CD4-positive, alpha-beta T cell treated with Interleukin-6 at 100 ng/mL for 8 hours (primary cell): ENCODE measurements at regions not wholly inside any gene's neighbourhood (a gene's known extent, or its start where the extent isn't known, plus 50 kb on each side); places are given as distances from the start of the nearest gene placed in this dataset.

Experiments used
- DNase-seq: peaks from one replicate; pipeline ENCODE4 v3.0.0-alpha.2; 2020; ENCODE audit warnings: mixed read lengths, low spot score

DNA sequence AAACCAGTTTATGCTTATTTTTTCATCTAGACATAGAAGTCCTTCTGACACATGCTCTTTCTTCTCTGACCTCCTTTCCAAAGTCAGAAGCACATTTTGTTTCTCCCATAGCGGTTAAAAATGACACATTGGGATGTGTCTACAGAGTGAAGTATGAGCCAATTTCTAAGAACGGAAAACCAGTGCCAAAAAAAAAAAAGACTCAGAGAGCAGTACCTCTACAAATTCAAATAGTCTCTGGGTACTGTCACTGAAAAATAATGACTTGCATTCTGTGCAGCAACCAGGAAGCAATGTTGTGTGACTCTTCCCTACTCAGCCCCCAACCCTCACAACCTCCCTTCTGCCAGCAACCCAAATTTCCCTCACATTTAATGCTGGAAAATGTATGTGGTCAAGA is 145.5 kb upstream of the PMFBP1 start:
- no peak for DNase-seq

GRCh38 chr16:72313903-72314302 is 141.9 kb upstream of the PMFBP1 start:
- DNase-seq = no peak

GRCh38 chr16:72312828-72313227 is 140.9 kb upstream of the PMFBP1 start:
- no peak for DNase-seq

DNA sequence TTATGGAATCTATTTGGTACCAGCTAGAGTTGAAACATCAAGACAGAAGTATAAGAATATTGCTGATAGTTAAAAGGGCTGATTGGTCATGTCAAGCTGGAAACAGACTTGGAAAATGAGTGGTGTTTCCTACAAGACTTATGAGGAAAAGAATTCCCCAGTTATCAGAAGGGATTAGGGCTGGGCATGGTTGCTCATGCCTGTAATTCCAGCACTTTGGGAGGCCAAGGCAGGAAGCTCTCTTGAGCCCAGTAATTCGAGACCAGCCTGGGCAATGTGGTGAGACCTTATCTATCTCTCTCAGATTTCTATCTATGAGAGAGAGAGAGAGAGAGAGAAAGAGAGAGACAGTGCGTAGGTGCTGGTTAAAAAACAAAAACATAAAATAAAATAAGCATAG is 139.5 kb upstream of the PMFBP1 start:
- no peak for DNase-seq

GRCh38 chr16:72309001-72309400 is 137.0 kb upstream of the PMFBP1 start:
- no peak for DNase-seq

DNA sequence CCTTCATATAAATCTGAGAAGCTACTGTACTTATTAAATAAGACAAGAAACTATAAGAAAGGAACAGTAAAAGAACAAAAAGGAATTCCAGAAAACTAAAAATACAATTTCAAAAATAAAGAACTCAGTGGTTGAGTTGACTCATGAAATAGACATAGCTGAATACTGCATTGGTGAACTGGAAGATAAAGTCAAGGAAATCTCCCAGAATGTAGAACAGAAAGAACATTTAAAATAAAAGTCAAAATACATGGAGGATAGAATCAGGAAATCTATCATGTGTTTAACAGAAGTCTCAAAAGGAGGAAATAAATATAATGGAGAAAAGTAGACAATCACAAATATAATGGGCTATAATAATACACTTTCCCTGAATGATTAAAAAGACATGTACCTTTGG is 136.4 kb upstream of the PMFBP1 start:
- DNase-seq = no peak

GRCh38 chr16:72302332-72302731 is 130.4 kb upstream of the PMFBP1 start:
- no peak for DNase-seq

DNA sequence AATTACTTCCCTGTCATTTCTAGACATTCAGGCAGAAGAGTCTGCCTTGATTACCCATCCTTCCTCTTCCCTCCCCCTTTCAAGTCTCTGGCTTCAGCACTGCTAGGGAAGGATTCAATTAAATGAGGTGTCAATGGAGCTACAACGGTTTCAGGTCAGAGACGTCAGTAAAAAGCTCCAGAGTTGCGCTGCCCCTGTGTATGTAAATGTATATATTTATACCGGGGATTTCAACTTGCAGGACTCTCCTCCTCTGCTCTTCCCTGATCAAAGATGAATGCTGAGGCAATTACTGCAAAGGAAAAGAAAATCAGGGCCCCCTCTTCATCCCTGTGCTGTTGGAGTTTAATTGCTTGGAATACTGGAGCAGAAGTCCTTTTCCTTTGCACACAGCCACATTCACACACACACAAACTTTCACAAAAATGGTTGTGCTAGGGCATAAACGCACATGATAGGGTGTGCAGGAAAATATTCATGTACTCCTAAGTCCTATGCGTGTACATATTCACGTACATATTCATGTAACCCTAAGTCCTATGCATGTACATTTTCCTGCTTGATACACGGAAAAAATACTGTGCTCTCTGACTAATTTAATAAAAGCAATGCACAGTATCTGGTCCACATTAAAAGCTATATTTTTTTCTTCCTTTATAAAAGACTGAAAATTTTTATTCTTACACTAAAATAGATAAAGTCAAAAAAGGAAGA is 129.7 kb upstream of the PMFBP1 start:
- DNase-seq = no peak

GRCh38 chr16:72300892-72301291 is 128.9 kb upstream of the PMFBP1 start:
- no peak for DNase-seq

DNA sequence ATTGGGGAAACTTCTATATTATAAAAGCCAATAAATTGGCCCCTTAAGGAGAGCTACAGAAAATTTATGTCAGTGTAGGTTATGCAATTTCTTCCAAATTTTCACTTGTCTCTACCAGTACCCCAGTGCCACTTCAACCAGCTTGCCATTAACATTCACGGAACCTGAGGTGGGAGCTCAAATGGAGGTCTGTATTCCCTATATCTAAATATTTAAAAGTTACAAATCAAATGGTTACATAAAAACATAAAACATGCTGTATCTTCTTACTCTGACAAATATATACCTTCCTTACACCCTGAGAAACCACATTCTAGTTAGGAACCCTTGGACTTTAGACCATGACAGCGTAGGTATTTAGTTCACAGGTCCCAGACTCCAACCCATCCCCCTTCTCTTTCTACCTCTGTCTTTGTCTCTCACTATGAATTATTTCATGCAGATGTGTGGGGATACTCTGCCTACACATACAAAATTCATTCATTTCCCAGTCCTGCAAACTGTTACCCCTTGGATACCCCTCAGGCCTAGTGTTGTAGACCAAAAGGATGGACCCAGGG is 127.8 kb upstream of the PMFBP1 start:
- no peak for DNase-seq

DNA sequence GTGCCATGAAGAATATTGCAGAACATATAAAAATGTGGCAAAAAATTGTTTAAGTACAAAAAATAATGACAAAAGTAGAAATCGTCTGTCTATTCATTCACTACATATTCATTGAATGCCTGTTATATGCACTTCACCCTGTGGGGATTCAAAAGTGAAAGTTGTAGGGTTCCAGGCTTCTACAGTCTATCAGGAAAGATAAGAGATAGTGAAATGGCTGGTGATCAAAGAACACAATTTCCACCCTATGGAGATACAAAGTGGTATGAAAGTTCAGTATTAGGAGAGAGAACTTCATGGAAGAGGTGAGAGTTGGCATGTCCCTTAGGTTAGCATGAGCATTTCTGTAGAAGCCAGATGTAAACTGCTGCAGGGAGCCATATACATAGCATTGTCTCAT is 127.0 kb upstream of the PMFBP1 start:
- no peak for DNase-seq

GRCh38 chr16:72295914-72296313 is 124.0 kb upstream of the PMFBP1 start:
- DNase-seq = no peak

DNA sequence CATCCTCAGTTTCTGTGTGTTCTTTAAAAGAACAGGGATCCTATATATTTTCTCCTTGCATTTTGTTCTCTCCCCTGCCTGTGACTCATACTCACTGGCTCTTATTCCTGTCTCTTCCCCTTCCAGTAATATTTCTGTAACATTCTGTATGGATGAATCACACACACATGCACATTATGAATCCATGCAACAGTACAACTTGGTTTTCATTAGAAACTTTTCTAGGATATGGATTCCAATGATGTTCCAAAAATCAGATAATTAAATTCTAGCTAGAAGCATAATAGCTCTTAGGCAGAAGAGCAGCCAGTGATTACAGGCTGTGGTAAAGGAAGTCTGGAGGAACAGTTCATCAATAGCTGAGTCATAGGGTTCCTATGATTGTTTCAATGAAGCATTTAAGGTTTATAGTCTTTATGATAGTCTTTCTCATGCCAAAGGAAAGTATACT is 119.6 kb upstream of the PMFBP1 start:
- no peak for DNase-seq

DNA sequence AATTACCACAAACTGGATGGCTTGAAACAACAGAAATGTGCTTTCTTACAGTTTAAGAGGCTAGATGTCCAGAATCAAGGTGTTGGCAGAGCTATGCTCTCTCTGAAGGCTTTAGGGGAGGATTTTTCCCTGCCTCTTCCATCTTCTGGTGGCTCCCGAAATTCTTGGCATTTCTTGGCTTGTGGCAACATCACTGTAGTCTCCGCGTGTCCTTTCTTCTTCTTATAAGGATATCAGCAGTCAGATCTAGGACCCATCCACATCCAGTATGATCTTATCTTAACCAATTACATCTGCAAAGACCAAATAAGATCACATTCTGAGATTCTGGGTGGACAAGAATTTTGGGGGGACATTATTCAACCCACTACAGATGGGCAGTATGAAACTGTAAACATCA is 119.2 kb upstream of the PMFBP1 start:
- no peak for DNase-seq

GRCh38 chr16:72287649-72288048 is 115.7 kb upstream of the PMFBP1 start:
- no peak for DNase-seq

- DNase-seq = no peak
These were observed 115.1 kb upstream of the PMFBP1 start for GRCh38 chr16:72286936-72287620.

DNA sequence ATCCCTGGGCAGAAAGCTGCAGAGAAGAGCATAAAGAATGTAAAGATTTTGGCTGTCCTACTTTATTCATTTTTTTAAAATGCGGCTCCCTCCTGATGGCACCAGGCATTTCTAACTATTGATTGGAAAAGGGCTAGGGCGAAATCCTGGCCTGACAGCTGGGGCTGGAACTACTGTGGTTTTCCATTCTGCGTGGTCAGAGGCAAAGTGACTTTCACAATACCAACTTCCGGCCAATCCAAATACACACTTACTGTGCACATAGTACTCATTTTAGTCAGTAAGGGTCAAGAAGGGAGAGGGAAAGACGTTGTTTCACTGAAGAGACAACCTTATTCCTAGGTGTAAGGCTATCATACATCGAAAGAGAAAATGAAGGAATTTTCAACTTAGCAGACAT is 113.8 kb upstream of the PMFBP1 start:
- no peak for DNase-seq

DNA sequence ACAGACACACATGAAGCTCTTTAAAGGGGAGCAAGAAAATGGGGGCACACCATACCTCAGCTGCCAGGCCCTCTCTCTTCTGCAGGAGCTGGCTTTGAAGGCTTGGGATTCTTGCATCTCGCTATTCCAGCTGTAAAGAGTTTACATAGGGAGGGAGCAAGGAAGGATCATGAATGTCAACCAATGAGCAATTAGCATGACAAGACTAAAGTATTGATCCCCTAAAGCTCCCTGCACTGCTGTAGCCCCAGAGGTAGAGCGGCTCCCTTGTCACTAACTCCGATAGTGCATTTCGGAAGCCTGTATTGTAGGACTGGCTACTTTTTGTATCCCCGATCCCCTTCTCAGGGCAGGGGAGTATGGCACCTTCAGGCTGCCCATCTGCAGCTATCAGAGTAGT is 113.4 kb upstream of the PMFBP1 start:
- DNase-seq = no peak

DNA sequence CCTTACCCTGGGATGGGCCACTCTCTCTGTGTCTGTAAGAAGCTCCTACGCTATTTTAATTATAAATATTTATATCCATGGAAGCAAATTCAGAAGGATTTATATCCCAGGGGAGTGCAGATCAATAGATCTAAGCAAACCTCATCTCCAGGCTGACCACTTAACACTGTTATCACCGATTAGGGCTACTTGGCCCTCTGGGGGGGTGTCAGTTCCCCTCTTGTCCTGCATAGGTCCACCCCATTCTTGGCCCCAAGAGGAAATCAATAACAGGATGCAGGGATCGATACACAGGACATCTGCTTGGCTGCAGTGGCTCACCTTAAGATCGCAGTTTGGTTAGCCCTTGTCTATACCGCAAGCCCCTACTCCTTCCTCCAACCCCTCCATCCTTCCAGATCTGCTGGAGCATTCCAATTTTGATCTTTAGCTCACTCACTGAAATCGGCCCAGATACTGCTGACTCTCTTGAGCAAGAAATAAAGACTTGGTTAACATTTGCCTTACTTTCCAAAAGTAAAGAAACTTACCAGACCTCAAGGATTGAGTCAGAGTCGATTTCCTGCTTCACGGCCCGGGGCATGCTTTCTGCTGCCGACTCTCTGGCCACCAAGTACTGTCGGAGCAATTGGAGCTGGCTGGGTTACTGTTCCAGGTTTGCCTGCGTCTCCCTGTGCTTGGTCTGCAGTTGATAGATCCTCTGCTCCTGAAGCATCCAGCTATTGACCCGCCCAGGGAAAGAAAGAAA is 112.3 kb upstream of the PMFBP1 start:
- no peak for DNase-seq

DNA sequence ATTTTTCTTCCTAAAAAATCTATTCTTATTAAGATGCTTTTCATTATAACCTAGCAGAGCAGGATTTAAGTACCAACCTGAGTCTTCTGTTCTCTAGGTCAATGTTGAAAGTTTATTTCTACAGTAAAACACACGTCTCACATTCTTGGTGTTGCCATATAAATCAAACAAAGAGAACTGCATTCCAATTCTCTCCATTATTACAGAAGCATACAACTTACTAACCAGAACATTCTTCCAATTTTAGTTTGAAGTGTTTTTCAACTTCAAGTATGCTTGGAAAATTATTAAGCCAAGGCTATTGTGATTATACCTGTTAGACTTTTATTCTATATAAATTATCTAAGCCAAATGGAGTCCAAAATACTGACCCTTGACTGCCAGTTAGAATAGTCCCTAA is 110.4 kb upstream of the PMFBP1 start:
- no peak for DNase-seq

GRCh38 chr16:72278301-72278700 is 106.3 kb upstream of the PMFBP1 start:
- no peak for DNase-seq

- no peak for DNase-seq
These were observed 105.8 kb upstream of the PMFBP1 start for GRCh38 chr16:72277749-72278148.

DNA sequence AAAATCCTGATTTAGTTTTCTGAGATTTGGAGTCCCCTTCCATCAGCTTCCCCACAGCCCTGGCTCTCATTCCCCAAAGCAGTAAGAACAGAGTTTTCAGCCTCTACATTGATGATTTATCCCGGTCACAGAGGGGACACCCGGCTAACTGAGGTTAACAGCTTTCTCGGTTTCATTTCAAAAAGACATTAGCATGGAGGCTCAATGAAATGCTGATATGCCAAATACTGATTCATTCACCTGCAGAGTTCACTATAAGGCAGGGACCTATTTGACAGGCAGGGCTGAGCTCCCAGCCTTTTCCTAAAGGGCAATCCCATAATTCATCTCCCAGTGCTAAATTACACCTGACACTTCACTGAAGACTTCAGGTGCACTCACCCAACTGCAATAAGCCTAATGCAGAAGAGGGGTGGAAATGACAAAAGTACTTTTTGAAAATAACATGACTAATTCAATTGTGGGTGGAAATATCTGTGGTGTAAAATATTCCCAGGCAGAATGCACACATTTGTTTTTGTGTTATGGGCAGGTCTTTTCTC is 99.8 kb upstream of the PMFBP1 start:
- DNase-seq = no peak
